ENCODE measurements at regions not wholly inside any gene's neighbourhood (a gene's known extent, or its start where the extent isn't known, plus 50 kb on each side); places are given as distances from the start of the nearest gene placed in this dataset.

DNA sequence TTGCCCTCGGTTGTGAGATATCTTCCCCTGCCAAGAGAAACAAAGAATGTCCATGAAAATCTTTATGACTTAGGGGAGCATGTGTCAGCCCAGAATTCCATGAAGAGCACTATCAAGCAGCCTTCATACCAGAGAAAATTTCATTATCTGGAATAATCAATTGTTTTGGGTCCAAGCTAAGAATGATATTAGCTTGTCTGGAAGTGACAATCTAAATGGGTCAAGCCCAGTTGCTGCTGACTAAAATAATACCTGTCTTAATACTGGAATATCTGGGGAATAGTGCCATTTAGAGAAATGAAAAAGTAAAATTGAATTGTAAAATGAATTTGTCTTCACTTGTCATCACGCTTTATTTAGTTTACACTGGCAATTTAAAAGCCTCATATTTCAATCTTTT is 407.4 kb downstream of the PLA2G4A start:
- Mint-ChIP-seq H3K4me1 (no peaks in the 10 kb centered on the region), H3K27me3 (no peaks in the 10 kb centered on the region), H3K4me3 (no peak overlapping the region), H3K36me3 (ENCODE audit: low read depth) (no peaks in the 10 kb centered on the region), H3K9me3 (peaks cover 4% of the 10 kb centered on the region), H3K27ac (no peak overlapping the region)
- ATAC-seq (no peak), DNase-seq (no peak)

DNA sequence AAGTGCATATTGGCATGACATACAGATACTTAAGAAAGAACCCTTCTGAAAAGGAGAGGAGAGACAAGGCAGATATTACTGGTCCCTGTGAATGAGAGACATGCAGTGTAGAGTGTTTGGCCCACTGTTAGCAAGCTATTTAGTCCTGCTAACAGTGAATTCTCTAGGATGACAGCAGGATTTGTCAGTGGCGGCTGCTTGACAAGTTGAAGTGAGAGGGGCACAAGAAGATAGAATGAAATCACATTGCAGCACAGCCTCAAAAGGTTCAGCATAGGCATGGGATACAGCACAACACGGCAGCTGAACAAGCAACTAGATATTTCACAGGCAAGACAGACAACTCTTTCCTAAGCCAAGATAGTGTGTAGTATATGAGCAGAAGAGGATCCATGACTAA is 407.9 kb downstream of the PLA2G4A start:
- H3K27ac Mint-ChIP-seq, result no peak overlapping the region
- DNase-seq (no peak), ATAC-seq (no peak)
- no peak overlapping the region for H3K4me3 Mint-ChIP-seq
- H3K36me3 Mint-ChIP-seq (ENCODE audit: low read depth), result no peaks in the 10 kb centered on the region
- H3K4me1 Mint-ChIP-seq, result no peaks in the 10 kb centered on the region
- no peaks in the 10 kb centered on the region for H3K27me3 Mint-ChIP-seq
- peaks cover 4% of the 10 kb centered on the region for H3K9me3 Mint-ChIP-seq

DNA sequence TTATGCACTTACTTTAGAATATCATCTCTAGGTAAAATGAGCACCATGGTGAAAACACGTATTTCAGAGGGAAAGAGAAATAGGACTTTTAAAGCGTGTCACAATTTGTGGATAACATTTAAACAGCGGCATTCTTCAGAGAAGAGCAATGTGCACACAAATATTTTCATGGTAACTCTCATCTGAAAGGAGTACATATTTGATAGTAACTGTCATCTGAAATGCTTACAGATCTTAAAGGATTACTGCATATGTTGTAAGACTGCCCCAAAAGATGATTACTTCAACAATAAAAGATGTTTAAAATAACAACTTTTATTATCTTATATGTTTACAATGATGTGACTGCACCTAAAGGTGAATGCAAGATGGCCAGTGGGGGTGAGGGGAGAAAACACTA is 408.8 kb downstream of the PLA2G4A start:
- no peak for DNase-seq
- Mint-ChIP-seq H3K27ac (no peak overlapping the region), H3K4me3 (no peak overlapping the region)

DNA sequence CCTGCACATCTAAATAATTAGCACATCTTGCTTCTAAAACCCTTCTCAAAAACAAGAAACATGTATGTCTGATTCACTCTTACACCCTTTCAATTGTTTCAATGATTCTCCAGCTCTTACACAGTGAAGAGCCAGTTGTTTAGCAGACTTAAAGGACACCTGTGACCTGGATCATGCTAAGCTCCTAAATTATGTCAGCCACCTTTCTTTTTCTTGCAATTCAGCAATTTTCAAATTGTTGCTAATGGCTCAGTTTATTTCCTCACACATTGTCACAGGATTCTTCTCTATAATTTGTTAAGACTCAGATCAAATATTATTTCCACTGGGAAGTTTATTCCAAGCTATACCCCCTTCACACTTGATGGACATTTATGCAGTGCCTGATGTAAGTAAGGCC is 413.2 kb downstream of the PLA2G4A start:
- Mint-ChIP-seq H3K36me3 (ENCODE audit: low read depth) (peaks cover 2% of the 10 kb centered on the region), H3K27ac (no peak overlapping the region), H3K9me3 (peaks cover 7% of the 10 kb centered on the region), H3K4me1 (no peaks in the 10 kb centered on the region), H3K4me3 (no peak overlapping the region), H3K27me3 (no peaks in the 10 kb centered on the region)
- ATAC-seq, result no peak
- no peak for DNase-seq

More for the DNA sequence above, 408.8 kb downstream of the PLA2G4A start:
- H3K27me3 Mint-ChIP-seq, result no peaks in the 10 kb centered on the region
- H3K4me1 Mint-ChIP-seq, result no peaks in the 10 kb centered on the region
- no peak for ATAC-seq
- H3K9me3 Mint-ChIP-seq, result peaks cover 4% of the 10 kb centered on the region
- no peaks in the 10 kb centered on the region for H3K36me3 Mint-ChIP-seq (ENCODE audit: low read depth)

DNA sequence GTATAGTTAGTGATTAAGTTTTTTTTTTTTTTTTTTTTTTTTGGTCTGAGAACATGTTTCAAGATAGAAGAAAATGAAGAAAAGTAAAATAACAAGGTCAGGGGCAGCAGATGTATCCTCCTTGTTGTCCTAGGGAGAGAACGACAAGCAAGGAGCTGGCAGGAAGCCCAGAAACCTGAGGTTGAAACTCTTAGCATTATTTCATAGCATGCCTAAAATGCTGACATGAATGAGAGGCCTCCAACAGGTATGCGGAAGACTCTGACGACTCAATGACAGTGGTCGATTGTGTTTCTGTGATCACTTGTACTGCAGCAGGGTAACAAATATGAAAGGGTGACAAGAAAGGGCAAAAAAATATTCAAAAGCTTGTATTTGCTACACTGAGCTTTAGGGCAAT is 415.9 kb downstream of the PLA2G4A start:
- Mint-ChIP-seq H3K27me3 (no peaks in the 10 kb centered on the region), H3K4me3 (no peak overlapping the region), H3K27ac (no peak overlapping the region), H3K9me3 (peaks cover 19% of the 10 kb centered on the region), H3K4me1 (no peaks in the 10 kb centered on the region), H3K36me3 (ENCODE audit: low read depth) (peaks cover 2% of the 10 kb centered on the region)
- ATAC-seq (no peak), DNase-seq (no peak)

DNA sequence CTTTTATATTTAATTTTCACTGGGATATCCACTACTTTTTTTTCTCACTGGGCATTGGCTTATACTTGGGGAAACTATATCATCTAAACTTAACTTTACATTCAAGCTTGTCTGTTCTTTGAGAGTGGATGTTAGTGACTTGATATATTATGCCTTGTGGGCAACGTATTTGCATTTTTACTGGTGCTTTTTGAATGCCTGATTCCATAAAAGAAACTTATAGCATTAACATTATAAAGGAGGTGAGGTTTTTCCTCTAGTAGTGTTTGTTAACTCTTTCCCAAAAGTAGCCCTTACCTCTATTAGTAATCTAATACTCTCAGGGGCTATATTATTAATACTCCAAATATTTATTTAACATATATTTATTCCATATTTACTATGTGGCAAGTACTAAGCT is 416.5 kb downstream of the PLA2G4A start:
- peaks cover 19% of the 10 kb centered on the region for H3K9me3 Mint-ChIP-seq
- no peaks in the 10 kb centered on the region for H3K27me3 Mint-ChIP-seq
- DNase-seq (no peak), ATAC-seq (no peak)
- peaks cover 2% of the 10 kb centered on the region for H3K36me3 Mint-ChIP-seq (ENCODE audit: low read depth)
- no peak overlapping the region for H3K4me3 Mint-ChIP-seq
- no peaks in the 10 kb centered on the region for H3K4me1 Mint-ChIP-seq
- H3K27ac Mint-ChIP-seq, result no peak overlapping the region

DNA sequence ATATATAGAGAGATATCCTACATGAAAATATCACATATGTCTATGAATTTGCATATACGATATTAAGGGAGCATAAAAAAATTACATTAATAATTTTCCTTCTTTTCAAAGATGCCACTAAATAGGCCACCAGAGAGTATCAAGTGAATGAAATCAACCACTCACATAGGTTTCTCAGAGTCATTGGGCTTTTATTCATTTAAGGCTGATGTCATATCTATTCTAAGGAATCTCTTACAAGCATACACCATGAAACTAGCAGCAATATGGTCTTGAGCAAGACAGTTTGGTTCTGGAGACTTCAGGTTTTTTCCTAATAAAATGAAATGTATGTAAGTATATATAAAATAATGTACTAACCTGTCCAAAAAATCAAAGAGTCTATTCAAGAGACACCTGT is 420.4 kb downstream of the PLA2G4A start:
- Mint-ChIP-seq H3K27me3 (no peaks in the 10 kb centered on the region), H3K27ac (no peak overlapping the region), H3K4me1 (no peaks in the 10 kb centered on the region), H3K9me3 (peaks cover 15% of the 10 kb centered on the region), H3K36me3 (ENCODE audit: low read depth) (peaks cover 2% of the 10 kb centered on the region), H3K4me3 (no peak overlapping the region)
- DNase-seq (no peak), ATAC-seq (no peak)

DNA sequence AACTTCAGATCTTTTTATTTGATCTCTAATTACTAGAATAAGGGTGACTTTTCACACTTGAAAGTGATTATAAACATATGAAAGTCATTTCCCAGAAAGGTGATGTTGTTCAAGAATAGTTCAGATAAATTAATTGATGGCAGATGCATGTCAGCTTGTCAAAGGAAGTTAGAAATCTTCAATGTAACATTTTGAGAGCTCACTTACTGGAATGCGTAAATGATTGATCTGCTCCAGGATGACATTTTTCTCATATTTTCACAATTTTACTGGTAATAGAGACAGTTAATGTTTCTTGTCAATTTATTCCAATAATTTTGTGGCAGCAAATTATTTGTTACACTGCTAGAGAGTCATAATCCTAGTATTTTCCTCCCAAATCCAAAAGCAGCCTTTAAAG is 424.2 kb downstream of the PLA2G4A start:
- H3K27ac Mint-ChIP-seq, result no peak overlapping the region

DNA sequence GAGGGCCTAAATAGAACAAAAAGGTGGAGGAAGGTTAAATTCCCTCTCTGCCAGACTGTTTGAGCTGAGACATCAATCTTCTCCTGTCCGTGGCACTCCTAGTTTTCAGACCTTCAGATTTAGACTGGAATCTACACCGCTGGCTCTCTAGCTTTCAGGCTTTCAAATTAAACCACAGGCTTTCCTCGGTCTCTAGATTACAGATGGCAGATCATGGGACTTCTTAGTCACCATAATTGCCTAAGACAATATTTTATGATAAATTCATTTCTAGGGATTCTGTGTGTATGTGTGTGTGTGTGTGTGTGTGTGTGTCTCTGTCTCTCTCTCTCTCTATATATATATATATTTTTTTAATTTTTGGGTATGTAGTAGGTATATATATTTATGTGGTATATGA is 428.7 kb downstream of the PLA2G4A start:
- no peak for ATAC-seq
- no peaks in the 10 kb centered on the region for H3K27me3 Mint-ChIP-seq
- H3K36me3 Mint-ChIP-seq (ENCODE audit: low read depth), result no peaks in the 10 kb centered on the region
- no peak overlapping the region for H3K4me3 Mint-ChIP-seq
- DNase-seq, result no peak
- H3K27ac Mint-ChIP-seq, result no peak overlapping the region
- H3K9me3 Mint-ChIP-seq, result no peaks in the 10 kb centered on the region
- no peaks in the 10 kb centered on the region for H3K4me1 Mint-ChIP-seq

More for the DNA sequence above, 424.2 kb downstream of the PLA2G4A start:
- no peaks in the 10 kb centered on the region for H3K36me3 Mint-ChIP-seq (ENCODE audit: low read depth)
- H3K4me3 Mint-ChIP-seq, result no peak overlapping the region
- no peaks in the 10 kb centered on the region for H3K27me3 Mint-ChIP-seq
- DNase-seq (no peak), ATAC-seq (no peak)
- H3K4me1 Mint-ChIP-seq, result no peaks in the 10 kb centered on the region
- H3K9me3 Mint-ChIP-seq, result peaks cover 2% of the 10 kb centered on the region

DNA sequence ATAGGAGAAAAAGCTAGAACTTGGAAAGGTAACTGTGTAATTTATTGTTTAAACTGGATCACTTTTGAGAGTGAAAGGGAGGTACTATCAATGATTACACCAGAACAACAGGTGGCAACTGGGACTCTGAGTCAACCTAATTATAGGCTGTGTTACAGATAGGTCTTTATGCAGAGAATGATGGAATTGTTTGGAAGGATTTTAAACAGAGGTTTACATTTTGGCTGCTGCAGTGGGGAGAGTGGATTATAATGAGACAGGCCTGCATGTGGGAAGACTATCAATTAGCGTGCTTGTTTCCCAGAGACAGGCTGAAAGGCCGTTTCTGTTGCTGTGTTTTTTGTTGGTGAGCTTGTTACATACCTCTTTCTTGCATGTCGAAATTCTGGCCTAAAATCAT is 432.9 kb downstream of the PLA2G4A start:
- H3K27ac Mint-ChIP-seq, result no peak overlapping the region
- H3K36me3 Mint-ChIP-seq (ENCODE audit: low read depth), result no peaks in the 10 kb centered on the region
- H3K4me3 Mint-ChIP-seq, result no peak overlapping the region
- H3K27me3 Mint-ChIP-seq, result no peaks in the 10 kb centered on the region
- DNase-seq (no peak), ATAC-seq (no peak)
- no peaks in the 10 kb centered on the region for H3K9me3 Mint-ChIP-seq
- no peaks in the 10 kb centered on the region for H3K4me1 Mint-ChIP-seq

DNA sequence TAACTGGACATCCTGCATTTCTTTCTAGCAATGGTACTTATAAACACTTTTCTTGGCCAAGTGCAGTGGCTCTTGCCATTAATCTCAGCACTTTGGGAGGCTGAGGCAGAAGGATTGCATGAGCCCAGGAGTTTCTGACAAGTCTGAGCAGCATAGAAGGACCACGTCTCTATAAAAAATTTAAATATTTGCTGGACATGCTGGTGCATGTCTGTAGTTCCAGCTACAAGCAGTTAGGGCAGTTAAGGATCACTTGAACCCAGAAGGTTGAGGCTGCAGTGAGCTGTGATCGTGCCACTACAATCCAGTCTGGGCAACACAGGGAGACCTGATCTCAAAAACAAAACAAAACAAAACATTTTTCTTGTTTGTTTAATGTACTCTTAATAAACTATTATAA is 434.0 kb downstream of the PLA2G4A start:
- ATAC-seq (no peak), DNase-seq (no peak)
- no peak overlapping the region for H3K4me3 Mint-ChIP-seq
- H3K27ac Mint-ChIP-seq, result no peak overlapping the region
- no peaks in the 10 kb centered on the region for H3K36me3 Mint-ChIP-seq (ENCODE audit: low read depth)
- H3K27me3 Mint-ChIP-seq, result no peaks in the 10 kb centered on the region
- H3K4me1 Mint-ChIP-seq, result no peaks in the 10 kb centered on the region
- H3K9me3 Mint-ChIP-seq, result no peaks in the 10 kb centered on the region

DNA sequence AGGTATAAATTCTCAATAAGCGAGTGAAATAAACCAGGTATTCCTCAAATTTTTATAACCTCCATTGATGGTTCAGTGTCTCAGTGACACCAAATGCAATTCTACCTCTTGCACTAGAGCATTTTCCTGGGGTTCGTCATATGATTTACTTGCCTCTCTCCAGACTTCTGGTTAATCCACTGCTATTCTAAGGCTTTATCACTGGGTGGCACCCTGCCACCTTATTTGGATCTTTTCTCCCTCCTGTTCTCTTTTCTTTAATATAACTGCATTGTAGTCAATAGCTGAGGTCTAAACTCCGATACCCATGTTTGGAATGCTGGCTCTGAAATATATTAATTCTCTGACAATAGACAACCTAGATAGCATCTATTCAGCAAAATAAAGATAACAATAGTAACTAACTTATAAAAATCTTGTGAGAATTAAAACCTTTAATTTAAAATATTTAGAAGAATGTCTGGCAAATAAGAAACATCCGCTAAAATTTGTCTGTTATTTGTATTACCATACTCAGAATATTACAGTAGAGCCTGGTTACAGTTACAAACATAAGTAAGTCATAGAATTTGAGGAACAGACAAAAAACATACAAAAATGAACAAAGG is 436.4 kb downstream of the PLA2G4A start:
- H3K4me1 Mint-ChIP-seq, result no peaks in the 10 kb centered on the region
- H3K27me3 Mint-ChIP-seq, result no peaks in the 10 kb centered on the region
- H3K4me3 Mint-ChIP-seq, result no peak overlapping the region
- no peak for DNase-seq
- H3K36me3 Mint-ChIP-seq (ENCODE audit: low read depth), result no peaks in the 10 kb centered on the region
- no peaks in the 10 kb centered on the region for H3K9me3 Mint-ChIP-seq
- no peak for ATAC-seq
- no peak overlapping the region for H3K27ac Mint-ChIP-seq

DNA sequence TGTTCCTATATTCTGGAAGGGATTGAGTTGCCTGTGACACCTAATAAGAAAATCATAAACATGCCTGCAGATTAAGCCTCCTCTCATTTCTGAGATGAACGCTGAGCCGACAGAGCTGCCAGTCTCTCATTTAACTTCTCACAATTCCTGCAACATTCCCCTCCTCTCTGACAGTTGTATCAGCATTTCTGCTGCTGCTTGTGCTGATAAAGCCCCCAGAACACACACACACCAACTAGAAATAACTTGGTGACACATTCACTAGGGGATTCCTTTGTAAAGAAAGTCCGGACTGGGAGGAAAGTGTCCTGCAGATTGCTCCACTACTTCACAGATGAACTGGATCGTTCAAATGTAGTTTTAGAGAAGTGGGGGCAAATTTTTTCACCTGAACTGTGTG is 437.3 kb downstream of the PLA2G4A start:
- Mint-ChIP-seq H3K27ac (no peak overlapping the region), H3K27me3 (no peaks in the 10 kb centered on the region), H3K4me3 (no peak overlapping the region), H3K9me3 (no peaks in the 10 kb centered on the region), H3K36me3 (ENCODE audit: low read depth) (no peaks in the 10 kb centered on the region), H3K4me1 (no peaks in the 10 kb centered on the region)
- DNase-seq, result no peak
- no peak for ATAC-seq

DNA sequence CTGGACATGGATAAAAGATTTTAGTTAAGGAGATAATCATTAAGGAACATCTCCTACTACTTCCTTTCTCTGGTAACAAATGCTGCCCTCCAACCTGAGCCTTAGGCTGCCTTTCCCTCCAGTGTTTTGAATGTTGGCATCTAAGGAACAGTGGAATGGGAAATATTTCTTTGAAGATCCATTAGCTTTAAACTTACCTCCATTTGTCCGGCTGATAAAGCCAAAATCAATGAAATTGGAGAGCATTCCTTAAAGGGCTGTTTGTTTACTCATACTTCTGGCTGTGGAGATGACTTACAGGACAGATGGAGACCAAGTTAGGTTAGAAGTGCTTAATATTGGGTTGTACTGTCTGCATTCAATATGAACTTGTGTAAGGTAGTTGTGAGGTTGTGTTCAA is 439.1 kb downstream of the PLA2G4A start:
- ATAC-seq (no peak), DNase-seq (no peak)
- Mint-ChIP-seq H3K27ac (no peak overlapping the region), H3K9me3 (no peaks in the 10 kb centered on the region), H3K4me3 (no peak overlapping the region), H3K4me1 (no peaks in the 10 kb centered on the region), H3K36me3 (ENCODE audit: low read depth) (no peaks in the 10 kb centered on the region), H3K27me3 (no peaks in the 10 kb centered on the region)

DNA sequence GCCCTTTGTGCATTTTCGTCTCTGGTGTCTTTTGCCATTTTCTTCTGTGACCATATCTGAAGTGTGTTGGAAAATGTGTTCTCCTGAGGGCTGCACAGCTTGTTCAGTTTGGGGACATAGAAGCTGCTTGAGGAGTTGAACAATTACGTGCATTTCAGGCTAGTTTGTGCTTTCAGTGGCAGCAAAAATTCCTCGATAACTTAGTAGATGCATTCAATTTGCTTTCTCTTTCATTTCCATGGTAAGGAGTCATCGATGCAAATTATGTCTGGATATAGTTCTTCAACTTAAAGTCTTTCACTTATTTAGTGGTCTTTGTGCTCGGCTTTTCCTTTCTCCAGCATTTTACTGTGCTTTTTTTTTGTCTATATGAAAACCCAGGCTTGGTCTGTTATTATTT is 441.5 kb downstream of the PLA2G4A start:
- Mint-ChIP-seq H3K27me3 (no peaks in the 10 kb centered on the region), H3K9me3 (no peaks in the 10 kb centered on the region), H3K27ac (no peak overlapping the region), H3K4me3 (no peak overlapping the region), H3K4me1 (peaks cover 2% of the 10 kb centered on the region), H3K36me3 (ENCODE audit: low read depth) (no peaks in the 10 kb centered on the region)
- ATAC-seq (no peak), DNase-seq (no peak)

DNA sequence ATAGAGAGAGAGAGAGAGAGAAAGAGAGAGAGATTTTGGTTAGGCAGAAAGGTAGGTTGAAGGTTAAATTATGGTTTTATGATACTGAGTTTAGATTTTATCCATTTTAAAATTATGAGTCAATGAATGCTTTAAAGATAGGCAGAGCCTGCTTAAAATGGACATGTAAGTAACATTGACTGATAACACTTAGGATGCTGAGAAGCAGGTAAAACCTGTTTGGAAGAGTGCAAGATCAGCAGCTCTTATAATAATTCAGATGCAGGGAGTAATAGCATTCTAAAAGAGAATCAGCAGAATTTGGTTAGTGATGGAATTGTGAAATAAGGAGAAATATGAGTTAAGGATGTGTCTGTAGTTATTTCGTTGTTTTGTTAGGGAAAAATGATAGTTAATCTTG is 446.6 kb downstream of the PLA2G4A start:
- ATAC-seq, result no peak

More for the DNA sequence above, 446.6 kb downstream of the PLA2G4A start:
- DNase-seq, result no peak
- Mint-ChIP-seq H3K36me3 (ENCODE audit: low read depth) (no peaks in the 10 kb centered on the region), H3K4me1 (peaks cover 2% of the 10 kb centered on the region), H3K27ac (no peak overlapping the region), H3K4me3 (no peak overlapping the region), H3K27me3 (no peaks in the 10 kb centered on the region), H3K9me3 (no peaks in the 10 kb centered on the region)

Data from activated naive CD8-positive, alpha-beta T cell treated with anti-CD3 and anti-CD28 coated beads, Interleukin-2, amount 50 U/mL, for 24 hours (primary cell).